GM12891 (cell line): ENCODE measurements at regions not wholly inside any gene's neighbourhood (a gene's known extent, or its start where the extent isn't known, plus 50 kb on each side); places are given as distances from the start of the nearest gene placed in this dataset.

Experiments
- DNase-seq: peaks from one replicate; pipeline ENCODE4 v3.0.0; 2011; ENCODE audit warnings: low spot score; ENCODE audit not compliant: insufficient read length
- FAIRE-seq: peaks from 2 replicates; lab custom pipeline; 2011; peaks lifted over from hg19 to GRCh38; lab: Jason Lieb, UNC
- PAX5 ChIP-seq: IDR thresholded peaks from 2 replicates; pipeline ENCODE4 v1.6.1; 2011; ENCODE audit warnings: low read length, moderate library complexity, mild to moderate bottlenecking; ENCODE audit not compliant: insufficient read depth, severe bottlenecking
- POLR2A ChIP-seq: IDR thresholded peaks from 2 replicates; pipeline ENCODE4 v1.6.1; 2011; ENCODE audit warnings: low read depth, low read length, control low read depth
- POLR2AphosphoS5 ChIP-seq: IDR thresholded peaks from 2 replicates; pipeline ENCODE4 v1.6.1; 2011; ENCODE audit warnings: low read depth, low read length, control low read depth
- POU2F2 ChIP-seq: IDR thresholded peaks from 2 replicates; pipeline ENCODE4 v1.6.1; 2011; ENCODE audit warnings: low read depth, mild to moderate bottlenecking, control low read depth, low read length, moderate library complexity
- SPI1 ChIP-seq: IDR thresholded peaks from 2 replicates; pipeline ENCODE4 v1.6.1; 2011; ENCODE audit warnings: low read depth, low read length, control low read depth
- TAF1 ChIP-seq: IDR thresholded peaks from 2 replicates; pipeline ENCODE4 v1.6.1; 2011; ENCODE audit warnings: low read depth, low read length, control low read depth

- TF ChIP-seq POLR2AphosphoS5: no peak
- no peak for TF ChIP-seq PAX5
- no peak for TF ChIP-seq POU2F2
- TF ChIP-seq SPI1: no peak
- no peak for TF ChIP-seq TAF1
- FAIRE-seq (no peak), DNase-seq (no peak)
Measured at GRCh38 chr12:83866477-83866876, 1046.1 kb downstream of the SLC6A15 start.

GRCh38 chr12:83865431-83865830 lies 1047.2 kb downstream of the SLC6A15 start:
- no peak for TF ChIP-seq POLR2A
- TF ChIP-seq POLR2AphosphoS5: no peak
- TF ChIP-seq TAF1: no peak
- no peak for TF ChIP-seq PAX5
- no peak for TF ChIP-seq POU2F2
- TF ChIP-seq SPI1: no peak
- FAIRE-seq: no peak
- no peak for DNase-seq

- FAIRE-seq (no peak), DNase-seq (no peak)
- TF ChIP-seq SPI1: no peak
- TF ChIP-seq POU2F2: no peak
- no peak for TF ChIP-seq POLR2AphosphoS5
- no peak for TF ChIP-seq POLR2A
- TF ChIP-seq PAX5: no peak
- TF ChIP-seq TAF1: no peak
Measured at GRCh38 chr12:83864054-83864453, 1048.5 kb downstream of the SLC6A15 start.

GRCh38 chr12:83859021-83859420 lies 1053.6 kb downstream of the SLC6A15 start:
- FAIRE-seq (no peak), DNase-seq (no peak)
- TF ChIP-seq TAF1 (no peak), POLR2A (no peak), SPI1 (no peak), POU2F2 (no peak), PAX5 (no peak), POLR2AphosphoS5 (no peak)

- no peak for DNase-seq
- TF ChIP-seq TAF1 (no peak), POU2F2 (no peak), PAX5 (no peak), POLR2A (no peak), POLR2AphosphoS5 (no peak), SPI1 (no peak)
- FAIRE-seq: no peak
Measured at GRCh38 chr12:83856803-83857202, 1055.8 kb downstream of the SLC6A15 start.

- TF ChIP-seq POLR2A (no peak), SPI1 (no peak), PAX5 (no peak), TAF1 (no peak), POLR2AphosphoS5 (no peak), POU2F2 (no peak)
- DNase-seq (no peak), FAIRE-seq (no peak)
Measured at GRCh38 chr12:83850531-83850930, 1062.1 kb downstream of the SLC6A15 start.

GRCh38 chr12:83848702-83849101 lies 1063.9 kb downstream of the SLC6A15 start:
- DNase-seq: no peak
- TF ChIP-seq TAF1: no peak
- no peak for TF ChIP-seq POLR2A
- no peak for TF ChIP-seq PAX5
- no peak for TF ChIP-seq POLR2AphosphoS5
- no peak for TF ChIP-seq POU2F2
- TF ChIP-seq SPI1: no peak
- no peak for FAIRE-seq

GRCh38 chr12:83843541-83843940 lies 1069.1 kb downstream of the SLC6A15 start:
- TF ChIP-seq PAX5 (no peak), TAF1 (no peak), SPI1 (no peak), POLR2A (no peak), POU2F2 (no peak)
- DNase-seq: no peak
- FAIRE-seq: no peak

GRCh38 chr12:83841620-83842019 lies 1071.0 kb downstream of the SLC6A15 start:
- FAIRE-seq: no peak
- DNase-seq: no peak
- TF ChIP-seq POLR2A (no peak), SPI1 (no peak), PAX5 (no peak), TAF1 (no peak), POU2F2 (no peak), POLR2AphosphoS5 (no peak)

- TF ChIP-seq PAX5: no peak
- no peak for TF ChIP-seq POU2F2
- no peak for TF ChIP-seq SPI1
- no peak for TF ChIP-seq POLR2AphosphoS5
- no peak for TF ChIP-seq POLR2A
- no peak for TF ChIP-seq TAF1
- FAIRE-seq (no peak), DNase-seq (no peak)
Measured at GRCh38 chr12:83827860-83828259, 1084.7 kb downstream of the SLC6A15 start.
